HL-60/S4 treated with retinoic acid at 250 ng/mL for 4 days and 3 days (cell line): ENCODE measurements at regions not wholly inside any gene's neighbourhood (a gene's known extent, or its start where the extent isn't known, plus 50 kb on each side); places are given as distances from the start of the nearest gene placed in this dataset.

ENCODE experiments used
- in situ Hi-C: fragments of 300-500 bp; cut with MboI; formaldehyde crosslinking; loops from 2 replicates; pipeline ENCODE4 v1.7.0; 2022; ENCODE audit warnings: low sequenced_read_pairs

DNA sequence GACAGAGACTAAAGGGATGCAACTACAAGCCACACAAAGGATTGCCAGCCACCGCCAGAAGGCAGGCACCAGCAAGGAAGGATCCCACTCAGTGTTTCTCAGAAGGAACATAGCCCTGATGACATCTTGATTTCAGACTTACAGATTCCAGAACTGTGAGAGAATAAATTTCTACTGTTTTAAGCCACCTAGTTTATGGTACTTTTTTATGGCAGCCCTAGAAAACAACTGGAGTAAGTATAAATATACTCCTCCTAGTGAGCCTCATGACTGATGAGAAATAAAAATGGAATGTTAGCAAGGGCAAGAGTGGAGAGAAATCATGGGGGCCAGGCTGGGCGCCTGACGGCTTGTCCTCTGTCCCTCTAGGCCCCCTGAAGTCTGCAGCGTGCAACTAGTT is 307.3 kb downstream of the PIK3R1 start:
- in situ Hi-C loops = no loop called here

DNA sequence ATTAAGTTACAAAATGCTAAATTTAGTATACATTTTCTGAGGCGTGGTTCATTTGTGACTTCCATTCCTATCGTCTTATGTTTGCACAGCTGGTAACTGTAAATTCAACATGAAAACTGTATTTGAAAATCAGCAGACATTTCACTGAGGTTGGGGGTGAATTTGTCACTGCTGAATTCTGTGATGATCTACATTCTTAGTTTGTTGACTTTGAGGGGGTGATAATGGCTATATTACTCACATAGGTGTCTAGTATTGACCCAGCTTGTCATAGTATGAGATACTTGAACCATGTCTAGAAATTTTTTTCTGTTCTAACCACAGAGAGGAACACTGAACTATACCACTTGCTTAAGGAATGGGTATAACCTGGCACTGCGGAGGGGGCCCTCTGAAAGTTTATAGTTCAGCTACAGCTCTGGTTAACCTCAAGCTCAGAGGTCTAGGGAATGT is 313.3 kb downstream of the PIK3R1 start:
- in situ Hi-C loops = no loop called here

DNA sequence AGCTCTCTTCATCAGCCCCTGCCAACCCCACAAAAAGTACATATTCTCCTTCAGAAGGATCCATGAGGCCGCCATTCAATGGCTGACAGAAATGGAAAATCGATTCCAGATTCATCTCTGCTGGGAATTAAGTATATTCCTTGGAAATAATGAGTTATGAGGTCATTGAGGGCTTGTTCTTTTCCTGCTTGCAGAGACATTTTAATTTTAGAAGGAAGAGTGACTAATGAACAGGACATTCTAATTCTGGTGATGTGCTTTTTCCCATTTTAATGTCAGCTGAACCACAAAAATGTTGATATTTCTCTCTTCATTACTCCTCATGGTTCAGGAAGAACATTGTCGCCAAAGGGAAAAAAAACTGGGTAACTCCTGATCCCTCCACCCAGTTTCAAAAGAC is 314.0 kb downstream of the PIK3R1 start:
- in situ Hi-C loops = no loop called here

DNA sequence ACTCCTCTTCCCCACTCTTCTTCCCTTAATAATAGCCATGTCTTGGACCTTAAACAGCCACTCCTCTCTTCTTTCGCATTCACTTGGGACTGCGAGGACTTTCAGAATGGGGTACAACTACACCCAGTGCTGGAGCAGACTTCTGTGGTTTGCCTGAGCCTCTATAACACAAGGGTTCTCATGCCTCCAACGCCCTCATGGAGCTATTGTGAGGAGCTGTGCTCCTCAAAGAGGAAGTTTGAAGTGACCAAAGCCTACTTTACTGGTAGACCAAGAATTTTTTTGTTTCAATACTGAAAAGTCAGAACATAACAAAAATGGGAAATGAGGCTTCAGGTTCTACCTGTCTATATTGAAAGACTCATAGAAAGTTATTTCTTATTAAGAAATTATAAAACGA is 316.4 kb downstream of the PIK3R1 start:
- in situ Hi-C loops = no loop called here

DNA sequence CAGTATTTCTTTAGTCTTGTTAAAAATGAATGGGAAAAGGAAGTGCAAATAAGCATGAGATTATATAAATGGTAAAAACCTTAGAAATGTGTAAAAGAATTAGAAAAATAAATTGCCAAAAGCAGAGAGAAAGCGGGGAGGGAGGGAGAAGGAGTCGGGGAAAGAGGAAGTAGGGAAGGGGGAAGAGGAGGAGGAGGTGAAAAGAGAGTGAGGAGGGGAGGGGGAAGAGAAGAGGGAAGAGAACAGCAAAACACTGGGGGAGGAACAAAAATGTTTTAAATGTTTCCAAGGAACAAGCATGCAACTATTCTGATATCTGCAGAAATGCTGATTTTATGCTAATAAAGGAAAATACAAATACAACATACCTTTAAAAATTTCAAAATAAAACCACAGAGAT is 317.5 kb downstream of the PIK3R1 start:
- in situ Hi-C loops = no loop called here

DNA sequence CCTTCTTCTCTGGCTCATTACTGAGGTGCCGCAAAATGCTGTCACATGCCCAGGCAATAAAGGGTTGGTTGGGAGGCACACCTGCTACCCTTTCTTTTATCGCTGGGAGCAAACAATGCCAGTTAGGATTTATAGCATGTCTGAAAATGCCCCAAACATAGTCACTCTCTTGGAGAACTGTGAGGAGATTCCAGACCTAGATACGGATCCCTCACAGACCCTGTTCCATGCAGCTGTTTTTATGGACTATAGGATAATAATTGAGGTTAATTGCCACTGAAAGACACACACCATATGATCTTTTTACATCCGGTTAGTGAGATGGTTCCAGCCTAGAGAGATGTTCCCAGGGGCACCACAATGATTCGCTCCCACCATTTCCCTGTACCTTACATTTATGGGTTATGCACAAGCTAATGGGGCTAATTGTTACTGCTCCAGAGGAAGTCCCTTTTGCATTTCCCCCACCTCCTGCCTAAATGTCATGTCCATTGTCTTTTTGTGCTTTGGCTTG is 318.1 kb downstream of the PIK3R1 start:
- in situ Hi-C loops = no loop called here

DNA sequence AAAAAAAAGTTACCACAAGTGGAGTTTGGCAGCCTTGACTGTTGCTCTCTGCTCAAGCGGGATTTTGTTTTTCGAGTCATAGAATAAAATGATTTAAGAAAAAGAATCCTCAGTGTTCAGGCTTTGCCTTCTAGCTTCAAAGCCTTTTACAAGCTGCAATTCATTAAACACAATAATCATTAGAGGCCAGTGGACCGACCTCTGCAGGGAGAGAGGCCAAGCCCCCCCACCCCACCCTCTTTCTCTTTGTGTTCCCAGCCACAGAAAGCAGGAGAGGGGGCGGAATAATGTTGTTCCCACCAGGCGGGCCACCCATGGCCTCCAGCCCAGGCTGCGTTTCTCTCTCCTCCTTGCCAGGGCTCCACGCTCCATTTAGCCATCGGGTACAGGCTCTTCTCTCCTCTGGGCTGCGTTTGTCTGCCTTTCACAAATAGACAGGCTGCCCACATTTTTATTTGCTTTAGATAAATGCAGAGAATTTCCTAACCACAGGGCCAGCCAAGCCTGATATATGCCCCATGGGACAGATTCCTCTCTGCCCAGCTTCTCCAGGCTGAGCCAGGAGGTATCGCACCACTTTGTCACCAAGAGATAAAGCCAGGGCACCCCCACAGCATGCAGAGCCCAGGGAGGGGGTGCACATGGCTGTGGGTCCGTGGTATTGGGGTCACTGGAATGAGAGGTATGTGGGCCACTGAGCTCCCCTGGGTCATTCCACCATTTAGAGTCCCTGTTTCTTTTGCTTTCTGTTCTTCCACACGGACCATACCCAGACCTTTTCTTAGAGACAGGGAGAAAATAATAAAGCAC is 318.8 kb downstream of the PIK3R1 start:
- in situ Hi-C loops = no loop called here

DNA sequence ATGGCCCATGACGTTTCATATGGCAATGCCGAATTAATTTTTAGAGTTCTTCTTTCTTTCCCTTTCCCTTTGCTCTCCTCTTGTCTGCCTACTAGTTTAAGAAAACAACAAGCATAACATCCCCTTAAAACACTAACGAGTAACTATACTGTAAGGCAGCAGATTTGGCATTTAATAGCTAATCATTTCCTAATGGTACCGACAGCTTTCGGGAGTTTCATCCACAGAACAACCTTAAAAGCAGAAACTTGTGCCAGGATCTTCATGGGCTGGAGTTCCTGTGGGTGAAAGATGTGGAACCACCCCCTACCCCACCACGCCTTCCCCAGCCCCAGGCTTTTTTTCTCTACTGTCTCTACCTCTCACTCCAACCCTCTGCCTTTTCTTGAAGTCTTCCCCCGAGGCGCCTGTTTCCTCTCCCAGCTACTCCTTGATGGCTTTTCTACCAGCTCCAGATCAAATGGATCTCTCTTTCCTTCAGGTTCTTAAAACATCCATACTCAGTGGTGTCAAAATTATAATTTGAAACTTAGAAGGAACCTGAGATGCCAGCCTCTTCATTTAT is 319.5 kb downstream of the PIK3R1 start:
- in situ Hi-C loops = no loop called here

DNA sequence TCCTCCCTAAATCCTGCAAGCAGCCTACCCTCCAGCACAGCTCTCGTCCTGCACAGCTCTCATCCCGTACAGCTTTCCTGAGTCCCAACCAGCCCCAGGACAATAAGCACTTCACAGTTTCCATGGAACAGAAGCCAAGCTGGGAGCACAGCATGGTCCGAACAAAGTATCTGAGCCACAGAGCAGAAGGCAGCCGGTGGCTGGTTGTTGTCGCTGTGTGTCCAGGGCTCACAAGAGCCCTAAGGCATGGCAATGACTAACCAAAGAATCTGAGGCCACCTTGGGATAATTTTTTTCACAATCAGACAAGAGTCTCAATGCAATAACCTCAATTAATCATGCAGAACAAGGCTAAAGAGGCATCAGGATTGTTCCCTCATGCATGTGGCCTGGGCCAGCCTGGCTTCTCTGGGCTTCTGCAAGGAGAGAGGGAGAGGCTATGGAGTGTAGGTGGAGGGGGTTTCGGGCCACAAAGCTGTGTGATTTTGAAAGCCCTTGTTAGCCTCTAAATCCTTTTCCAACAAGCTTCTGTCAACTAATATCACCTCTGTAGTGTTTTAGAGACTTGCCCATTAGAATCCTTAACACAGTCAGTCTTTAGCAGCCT is 323.4 kb downstream of the PIK3R1 start:
- in situ Hi-C loops = no loop called here

DNA sequence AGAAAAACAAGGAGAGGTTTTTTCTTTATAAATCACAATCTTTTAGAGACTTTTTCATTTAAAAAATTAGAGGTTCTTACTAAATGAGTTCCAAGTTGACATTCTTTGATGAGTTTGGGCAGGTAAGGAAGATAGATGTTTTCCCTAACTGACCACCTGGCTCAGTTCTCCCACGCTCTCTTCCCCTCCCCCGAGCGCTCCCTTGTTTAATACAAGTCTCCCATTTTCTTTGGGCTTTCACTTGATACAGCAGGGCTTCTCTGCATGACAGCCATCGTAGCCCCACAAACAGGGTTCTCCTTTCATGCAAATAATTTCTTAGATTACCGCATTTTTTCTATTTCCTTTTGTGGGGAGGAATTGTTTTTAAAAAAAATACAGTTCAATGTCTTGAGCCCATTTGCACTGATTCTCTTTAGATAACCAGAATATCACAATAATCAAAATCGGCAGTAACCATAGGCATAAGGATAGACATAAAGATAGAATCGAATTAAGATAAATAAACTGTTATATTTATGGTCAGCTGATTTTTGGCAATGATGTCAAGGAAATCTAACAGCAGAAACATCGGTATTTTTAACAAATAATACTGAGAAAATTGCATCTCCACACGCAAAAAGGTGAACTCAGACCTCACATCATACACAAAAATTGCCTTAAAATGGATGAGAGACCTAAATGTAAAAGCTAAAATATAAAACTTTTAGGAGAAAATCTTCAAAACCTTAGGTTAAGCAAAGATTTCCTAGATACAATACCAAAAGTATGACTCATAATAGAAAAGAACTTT is 325.4 kb downstream of the PIK3R1 start:
- in situ Hi-C loops = no loop called here

DNA sequence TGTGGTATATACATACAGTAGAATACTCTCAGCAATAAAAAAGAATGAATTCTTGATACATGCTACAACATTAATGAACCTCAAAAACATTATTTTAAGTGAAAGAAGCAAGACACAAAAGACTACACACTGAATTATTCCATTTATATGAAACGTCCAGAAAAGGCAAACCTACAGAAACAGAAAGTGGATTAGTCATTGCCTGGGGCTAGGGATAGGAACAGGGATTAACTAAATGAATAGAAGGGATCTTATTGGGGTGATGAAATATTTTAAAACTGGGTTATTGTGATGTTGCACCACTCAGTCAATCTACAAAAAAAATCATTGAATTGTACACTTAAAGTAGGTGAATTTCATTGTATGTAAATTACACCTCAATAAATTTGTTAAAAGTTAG is 326.7 kb downstream of the PIK3R1 start:
- in situ Hi-C loops = no loop called here

DNA sequence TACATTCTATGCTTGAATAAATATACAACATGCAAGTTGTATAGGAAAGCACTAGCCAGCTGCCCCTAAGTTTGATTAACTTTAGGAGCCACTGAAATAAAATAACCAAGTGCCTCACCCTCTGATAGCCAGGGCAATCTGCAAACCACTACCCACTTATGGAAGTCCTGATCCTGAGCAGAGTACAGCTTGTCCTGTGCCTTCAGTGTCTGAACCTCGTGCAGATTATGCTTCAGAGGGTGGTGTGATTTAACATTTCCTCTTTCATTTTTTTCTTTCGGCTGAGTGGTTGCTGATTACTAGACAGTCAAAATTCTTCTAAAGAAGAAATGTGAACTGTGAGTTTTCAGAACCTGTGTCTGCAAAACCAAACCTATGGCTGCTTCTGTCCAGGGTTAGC is 327.7 kb downstream of the PIK3R1 start:
- in situ Hi-C loops = no loop called here

DNA sequence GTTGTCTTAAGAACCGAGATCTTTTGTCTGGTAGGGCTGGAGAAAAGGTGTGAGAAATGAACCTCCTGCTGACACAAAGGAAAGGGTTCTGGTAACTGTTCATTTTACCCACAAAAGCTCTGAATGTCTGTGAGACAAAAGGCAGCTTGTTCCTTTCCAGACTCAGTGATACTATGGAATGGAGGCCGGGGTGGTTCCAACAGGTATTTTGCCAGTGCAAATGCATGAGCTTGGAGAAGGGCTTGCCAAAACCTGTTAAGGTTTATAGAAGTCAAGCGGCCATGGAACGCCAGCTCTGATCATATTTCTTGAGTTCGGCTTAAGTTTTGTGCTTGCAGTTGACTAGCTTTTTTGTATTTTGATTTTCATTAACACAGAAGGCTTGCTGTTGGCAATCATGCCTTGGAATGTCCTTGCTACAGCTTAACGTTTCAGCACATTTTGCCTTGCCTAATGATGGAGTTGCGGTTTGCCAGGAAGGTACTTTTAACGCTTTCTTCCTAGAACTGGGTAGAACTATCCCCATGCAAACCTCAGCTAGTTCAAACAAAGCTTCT is 328.6 kb downstream of the PIK3R1 start:
- in situ Hi-C loops = no loop called here

DNA sequence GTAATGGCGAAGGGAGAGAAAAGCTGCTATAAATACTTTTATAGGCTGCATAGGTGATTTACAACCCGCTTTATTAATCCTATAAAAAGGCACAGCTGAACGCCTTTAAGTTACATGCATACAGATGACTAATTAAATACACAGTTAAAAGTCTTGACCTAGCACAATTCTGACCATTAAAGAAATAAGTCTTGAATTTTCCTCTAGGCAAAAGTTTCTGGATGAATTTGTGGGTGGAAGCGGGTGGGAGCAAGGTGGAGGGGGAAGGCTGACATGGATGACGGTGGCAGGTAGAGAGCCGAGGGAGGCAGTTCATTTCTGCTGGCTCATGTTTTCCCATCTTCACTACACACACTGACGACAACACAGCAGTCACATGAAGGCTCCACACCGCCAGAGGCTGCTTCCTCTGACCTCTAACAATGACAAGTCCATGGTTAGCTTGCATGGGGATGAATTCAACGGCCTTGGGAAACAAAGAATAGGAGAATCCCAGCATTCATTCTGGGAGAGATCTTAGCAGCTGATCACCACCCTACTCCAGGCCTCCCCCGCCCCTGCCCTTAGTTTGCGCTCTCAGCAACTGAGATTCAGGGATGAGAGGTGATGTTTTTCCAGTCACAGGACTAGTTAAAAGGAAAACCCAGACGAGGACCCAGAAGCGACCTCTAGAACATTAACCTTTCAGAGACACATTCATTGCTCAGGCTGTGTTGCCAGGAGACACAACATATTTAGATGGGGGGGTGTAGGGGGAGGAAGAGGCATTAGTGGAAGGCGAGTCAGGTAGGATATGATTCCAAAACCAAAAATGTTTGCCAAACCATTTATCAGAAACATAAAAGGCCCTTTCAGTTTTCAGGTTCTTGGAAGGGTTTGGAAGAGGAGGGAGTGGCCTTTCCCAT is 329.3 kb downstream of the PIK3R1 start:
- in situ Hi-C loops = no loop called here

DNA sequence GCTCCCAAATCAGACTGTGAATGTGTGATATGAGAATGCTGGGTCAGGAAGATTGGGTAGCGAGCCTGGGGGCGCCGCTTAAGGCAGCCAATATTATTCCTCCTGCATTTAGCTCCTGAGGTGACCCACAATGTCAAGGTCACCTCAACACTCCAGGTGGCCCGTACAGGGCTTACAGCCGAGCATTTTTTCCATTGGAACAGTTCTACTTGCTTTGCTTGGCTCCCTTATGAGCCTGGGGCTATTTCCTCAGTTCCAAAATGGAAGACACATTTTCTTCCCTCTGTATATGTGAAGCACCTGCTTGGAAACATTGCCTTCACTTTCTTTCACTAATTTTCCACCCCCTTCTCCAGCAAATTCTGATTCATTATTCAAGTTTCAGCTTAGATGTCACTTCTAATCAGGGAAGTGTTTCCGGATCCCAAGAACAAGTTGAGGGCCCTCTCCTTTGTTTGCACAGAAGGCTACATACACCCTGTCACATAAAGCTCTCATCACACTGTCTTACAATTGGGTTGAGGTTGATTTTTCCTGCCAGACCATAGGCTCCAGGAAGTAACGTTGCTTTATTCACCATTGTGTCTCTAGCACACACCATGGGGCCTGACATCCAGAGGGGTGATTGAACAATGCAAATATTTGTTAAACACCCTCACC is 330.2 kb downstream of the PIK3R1 start:
- in situ Hi-C loops = no loop called here

DNA sequence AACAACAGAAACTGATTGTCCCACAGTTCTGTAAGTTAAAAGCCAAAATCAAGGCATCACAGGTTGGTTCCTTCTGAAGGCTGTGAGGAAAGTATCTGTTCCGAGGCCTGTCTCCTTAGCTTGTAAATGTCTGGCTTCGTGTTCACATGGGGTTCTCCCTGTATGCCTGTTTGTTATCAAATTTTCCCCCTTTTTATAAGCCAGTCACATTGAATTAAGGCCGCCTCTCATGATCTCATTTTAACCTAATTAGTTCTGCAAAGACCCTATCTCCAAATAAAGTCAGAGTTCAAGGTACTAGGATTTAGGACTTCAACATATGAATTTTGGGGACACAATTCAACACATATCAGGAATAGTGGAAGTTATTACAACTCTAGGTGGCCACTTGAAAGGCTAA is 331.5 kb downstream of the PIK3R1 start:
- in situ Hi-C loops = no loop called here

DNA sequence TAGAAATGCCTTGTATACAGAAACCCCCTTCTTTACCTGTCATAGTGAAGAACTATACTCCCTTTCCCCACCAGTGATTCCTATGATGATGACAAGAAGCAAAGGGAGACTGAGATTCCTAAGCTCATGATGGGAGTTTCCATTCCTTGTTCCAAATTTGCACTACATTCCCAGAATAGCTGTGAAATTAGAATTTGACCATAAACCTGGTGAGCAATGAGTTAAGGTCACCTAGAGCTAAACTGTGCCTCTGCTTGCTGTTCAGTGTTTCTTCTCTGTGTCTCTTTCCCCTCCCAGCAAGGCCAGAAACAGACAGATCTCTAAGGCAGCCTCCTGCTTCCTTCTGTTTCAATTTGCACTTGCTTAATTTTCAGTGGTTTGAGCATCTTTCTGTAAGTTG is 332.1 kb downstream of the PIK3R1 start:
- in situ Hi-C loops = no loop called here

DNA sequence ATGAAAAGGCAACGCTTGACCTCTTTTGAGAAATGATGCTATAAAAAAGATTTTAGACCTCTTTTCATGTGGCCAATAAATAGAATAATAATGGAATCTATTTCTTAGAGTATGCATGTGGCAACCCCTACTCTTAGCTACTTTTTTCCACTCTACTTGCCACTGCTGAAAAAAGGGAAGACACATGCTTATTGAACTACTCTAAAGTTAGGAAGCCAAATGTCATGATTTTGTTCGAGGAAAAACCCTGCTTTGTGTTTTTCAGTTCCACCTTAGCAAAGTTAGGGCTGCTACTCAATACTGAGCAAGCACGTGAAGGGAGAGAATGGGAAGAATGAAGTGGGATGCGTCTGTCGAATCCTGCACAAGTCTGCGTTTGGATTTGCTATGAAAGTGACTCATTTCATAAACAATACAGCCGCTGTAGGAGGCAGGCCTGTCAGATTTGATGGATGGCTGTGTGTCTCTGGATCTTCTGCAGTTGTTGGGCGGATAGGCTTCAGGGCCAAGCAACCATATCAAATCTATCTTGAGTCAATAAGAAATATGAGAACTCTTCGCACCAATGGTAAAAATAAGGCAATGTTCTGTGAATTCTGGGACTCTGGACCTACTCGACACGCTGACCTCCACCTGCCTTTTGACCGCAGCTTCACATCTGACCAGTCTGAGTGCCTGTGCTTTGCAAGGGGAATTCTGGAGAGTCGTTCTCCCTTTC is 333.6 kb downstream of the PIK3R1 start:
- in situ Hi-C loops = no loop called here

DNA sequence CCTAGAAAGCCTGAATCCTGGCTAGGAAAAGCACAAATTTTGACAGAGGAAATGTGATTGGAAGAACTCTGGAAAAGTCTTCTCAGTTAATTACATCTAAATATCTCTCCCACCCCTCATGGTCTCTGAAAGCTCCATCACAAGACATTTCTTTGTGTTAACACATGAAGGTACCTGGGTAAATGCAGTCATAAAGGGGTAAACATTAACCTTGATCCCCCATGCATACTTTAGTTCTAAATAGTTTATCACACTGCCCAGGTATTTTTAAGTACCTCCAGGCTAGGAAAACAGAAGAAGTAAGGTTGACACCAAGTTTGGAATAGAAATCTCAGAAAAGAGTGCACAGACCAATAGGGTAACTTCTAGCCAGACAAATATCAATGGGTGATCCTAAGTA is 334.5 kb downstream of the PIK3R1 start:
- in situ Hi-C loops = no loop called here
